ENCODE measurements at regions not wholly inside any gene's neighbourhood (a gene's known extent, or its start where the extent isn't known, plus 50 kb on each side); places are given as distances from the start of the nearest gene placed in this dataset.

- no peak for TF ChIP-seq POLR2AphosphoS5 (IDR thresholded peaks at IDR 0.05)
- TF ChIP-seq CTCF (IDR thresholded peaks at IDR 0.05 in 8 of 11, conservative IDR thresholded peaks at IDR 0.05 in 3 of 11) = no peak
These were observed 55.7 kb upstream of the HS3ST5 start for GRCh38 chr6:114398481-114398880.
